Activated naive CD4-positive, alpha-beta T cell treated with anti-CD3 and anti-CD28 coated beads, Interleukin-2, amount 50 U/mL, for 16 hours (primary cell): ENCODE measurements at regions not wholly inside any gene's neighbourhood (a gene's known extent, or its start where the extent isn't known, plus 50 kb on each side); places are given as distances from the start of the nearest gene placed in this dataset.

ENCODE experiments used
- DNase-seq: peaks from one replicate; pipeline ENCODE4 v3.0.0-alpha.2; 2020

DNA sequence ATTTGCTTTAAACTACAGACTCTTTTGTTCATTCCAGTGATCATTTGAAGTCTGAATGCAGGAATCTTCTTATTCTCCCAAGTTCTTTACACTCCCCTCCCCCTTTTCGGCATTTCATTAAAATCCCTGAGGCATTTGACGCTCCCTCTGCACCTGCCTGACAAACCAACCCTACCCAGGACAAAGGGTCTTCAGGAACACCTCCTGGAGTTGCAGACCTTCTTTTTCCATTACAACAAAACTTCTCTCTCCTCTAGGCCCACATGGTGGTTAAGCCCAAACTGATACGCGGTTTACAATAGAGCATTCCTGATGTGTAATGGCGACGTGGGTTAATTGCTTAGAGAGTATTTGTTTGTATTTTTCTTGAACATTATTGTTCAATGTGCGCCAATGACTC is 367.4 kb downstream of the FBXO15 start:
- DNase-seq = no peak

- DNase-seq = no peak
Measured at GRCh38 chr18:73778032-73778359, 369.6 kb downstream of the FBXO15 start.

- no peak for DNase-seq
Measured at GRCh38 chr18:73777356-73778031, 370.1 kb downstream of the FBXO15 start.

- DNase-seq = no peak
Measured at GRCh38 chr18:73774811-73775509, 372.7 kb downstream of the FBXO15 start.

- DNase-seq = no peak
Measured at GRCh38 chr18:73768043-73768442, 379.6 kb downstream of the FBXO15 start.

DNA sequence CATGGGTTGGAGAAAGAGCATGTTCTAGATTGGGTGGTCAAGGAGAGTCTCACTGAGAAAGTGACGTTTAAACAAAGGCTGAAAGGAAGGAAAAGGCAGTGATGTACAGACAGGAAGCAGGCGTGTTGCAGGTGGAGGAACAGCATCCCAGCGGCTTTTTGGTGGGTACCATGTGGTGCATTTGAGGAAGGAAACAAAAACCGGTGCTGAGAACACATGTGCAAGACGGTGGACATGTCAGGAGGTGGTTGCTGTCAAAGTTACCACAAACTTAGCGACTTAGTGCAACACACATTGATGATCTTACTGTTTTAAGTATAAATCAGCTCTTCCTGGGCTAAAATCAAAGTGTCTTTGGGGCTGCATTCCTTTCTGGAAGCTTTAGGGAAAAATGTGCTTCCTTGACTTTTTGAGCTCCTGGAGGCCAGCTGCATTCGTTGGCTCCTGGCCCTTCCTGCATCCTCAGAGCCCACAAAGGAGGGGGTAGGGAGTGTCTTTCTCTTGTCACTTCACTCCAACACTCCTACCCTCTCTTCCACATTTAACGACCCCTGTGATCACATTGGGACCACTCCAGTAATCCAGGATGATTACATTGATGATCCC is 380.6 kb downstream of the FBXO15 start:
- no peak for DNase-seq

GRCh38 chr18:73758446-73758845 is 389.2 kb downstream of the FBXO15 start:
- DNase-seq = no peak

DNA sequence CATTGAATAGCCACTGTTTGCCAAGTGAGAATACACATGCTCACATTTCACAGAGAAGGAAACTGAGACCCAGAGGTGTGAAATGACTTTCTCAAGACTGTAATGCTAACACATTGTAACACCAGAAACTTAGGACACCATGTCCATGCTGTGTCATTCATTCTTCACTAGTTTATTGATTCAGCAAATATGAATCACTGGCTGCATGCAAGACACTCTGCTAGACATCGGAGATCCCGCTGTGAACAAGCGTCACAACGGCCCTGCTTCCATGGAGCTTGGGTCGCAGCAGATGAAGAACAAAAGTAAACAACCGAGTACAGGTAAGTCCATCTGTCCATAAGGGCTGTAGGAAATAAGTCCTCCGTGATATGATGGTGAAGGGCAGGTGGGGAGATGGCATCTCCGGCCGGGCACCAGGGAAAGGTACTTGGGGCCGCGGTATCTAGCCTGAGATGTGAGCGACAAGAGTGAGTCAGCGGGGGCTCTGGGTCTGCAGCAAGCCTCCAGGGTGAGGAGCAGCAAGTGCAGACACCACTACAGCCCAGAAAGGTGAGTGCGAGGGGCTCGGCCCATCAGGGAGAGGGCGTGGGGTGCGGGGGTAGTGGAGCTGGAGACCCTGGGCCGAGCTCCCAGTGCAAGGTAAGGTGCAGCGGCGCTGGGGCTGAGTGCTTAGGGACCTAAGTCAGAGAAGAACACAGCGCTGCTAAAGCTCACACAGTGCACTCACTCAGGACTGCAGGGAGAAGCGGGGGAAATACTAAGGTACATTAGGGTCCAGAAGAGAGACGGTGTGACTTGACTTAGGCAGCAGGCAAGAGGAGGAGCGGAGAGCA is 391.2 kb downstream of the FBXO15 start:
- no peak for DNase-seq

- no peak for DNase-seq
Measured at GRCh38 chr18:73752965-73753364, 394.7 kb downstream of the FBXO15 start.

- no peak for DNase-seq
Measured at GRCh38 chr18:73752546-73752945, 395.1 kb downstream of the FBXO15 start.

DNA sequence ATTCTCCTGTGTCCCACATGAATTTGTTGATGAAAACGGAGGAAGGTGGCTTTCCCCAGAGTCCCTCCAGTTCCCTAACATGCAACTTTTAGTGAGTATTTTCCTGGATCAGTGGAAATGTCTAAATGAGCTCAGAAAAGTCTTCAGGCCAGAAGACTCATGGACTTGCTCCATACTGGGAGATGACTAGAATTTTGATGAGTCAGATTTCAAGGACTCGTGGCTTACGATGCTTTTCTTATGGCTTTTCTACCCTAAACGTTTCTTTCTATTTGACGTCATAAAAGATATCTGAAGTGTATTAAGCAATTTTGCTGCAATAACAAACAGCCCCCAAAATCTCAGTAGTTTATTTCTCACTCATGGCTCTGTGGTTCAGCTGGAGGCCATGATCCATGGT is 397.6 kb downstream of the FBXO15 start:
- no peak for DNase-seq

DNA sequence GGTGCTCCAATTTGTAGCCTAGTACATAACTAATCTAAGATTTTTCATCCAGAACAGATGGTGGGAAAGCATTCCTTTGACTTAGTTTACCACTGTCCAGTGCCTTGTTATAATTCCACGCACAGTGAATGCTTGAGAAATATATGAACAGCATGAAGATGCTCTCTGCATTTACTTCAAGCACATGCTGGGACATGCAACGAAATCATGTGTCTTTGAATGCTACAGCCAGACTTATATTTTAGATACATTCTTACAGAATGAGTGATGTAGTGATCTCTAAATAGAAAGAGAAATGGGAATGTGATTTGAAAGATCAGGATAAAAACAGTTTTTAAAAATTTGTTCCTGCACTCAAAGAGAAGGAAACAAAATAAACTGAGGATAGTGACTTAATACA is 398.3 kb downstream of the FBXO15 start:
- no peak for DNase-seq

DNA sequence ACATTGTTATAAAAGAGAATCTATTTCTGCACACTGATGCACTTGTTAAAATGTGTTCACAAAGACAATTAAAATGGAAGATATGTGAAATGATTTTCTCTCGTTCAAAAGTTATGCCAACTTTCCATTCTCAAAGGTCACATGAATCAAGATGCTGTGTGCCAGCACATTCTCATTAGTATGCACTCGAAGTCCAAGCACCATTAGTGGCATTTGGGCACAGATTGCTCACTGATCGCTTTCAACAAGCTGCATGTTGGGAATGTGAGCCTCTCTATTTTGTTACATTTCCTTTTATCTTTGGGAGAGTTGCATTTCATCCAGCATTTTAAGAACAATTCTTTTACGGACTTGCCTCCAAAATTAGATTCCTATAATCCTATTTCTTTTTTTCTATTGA is 398.9 kb downstream of the FBXO15 start:
- no peak for DNase-seq

DNA sequence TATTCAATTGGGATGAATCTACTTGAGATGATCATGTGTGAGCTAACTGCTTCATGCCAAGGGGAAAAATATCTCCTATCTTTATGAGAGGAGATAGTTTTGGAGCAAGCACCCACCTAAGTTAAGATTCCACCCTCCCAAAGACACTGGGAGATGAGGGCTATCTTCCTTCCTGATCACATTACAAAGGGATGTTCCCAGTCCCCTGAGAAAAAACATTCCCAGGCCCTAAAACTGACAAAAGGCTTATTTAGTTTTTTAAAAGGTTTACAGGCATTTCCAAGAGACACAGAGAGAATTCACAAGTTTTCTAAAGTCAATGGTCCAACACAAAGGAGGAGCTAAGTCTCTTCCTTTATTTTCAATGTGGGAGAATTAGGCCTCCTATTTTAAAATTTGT is 401.5 kb downstream of the FBXO15 start:
- DNase-seq = no peak

GRCh38 chr18:73742957-73743356 is 404.7 kb downstream of the FBXO15 start:
- no peak for DNase-seq

GRCh38 chr18:73741946-73742345 is 405.7 kb downstream of the FBXO15 start:
- no peak for DNase-seq

GRCh38 chr18:73739098-73739497 is 408.5 kb downstream of the FBXO15 start:
- no peak for DNase-seq

- DNase-seq = no peak
Measured at GRCh38 chr18:73737990-73738389, 409.6 kb downstream of the FBXO15 start.

GRCh38 chr18:73735836-73736235 is 411.8 kb downstream of the FBXO15 start:
- no peak for DNase-seq

DNA sequence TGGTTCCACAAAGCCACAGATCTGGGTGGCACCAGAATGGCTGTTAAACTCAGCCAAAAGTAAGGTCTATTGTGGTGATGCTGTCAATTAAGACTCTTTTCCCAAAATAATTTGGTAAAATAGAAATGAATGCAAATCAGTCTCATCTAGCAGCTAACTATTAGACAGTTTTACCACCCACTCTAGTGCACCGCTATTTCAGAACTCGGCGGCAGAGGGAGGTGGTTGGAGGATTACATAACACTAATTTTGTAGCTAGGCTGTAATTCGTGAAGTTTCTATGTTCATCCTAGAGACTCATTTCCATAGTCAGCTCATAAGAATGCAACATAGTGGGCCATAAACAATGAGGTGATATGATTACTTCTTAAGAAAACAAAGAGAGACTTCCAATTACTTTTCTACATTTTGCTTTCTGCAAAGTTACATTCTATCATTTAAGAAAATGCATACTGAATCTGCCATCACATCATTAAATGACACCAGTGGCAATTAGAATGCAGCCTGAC is 413.8 kb downstream of the FBXO15 start:
- DNase-seq = no peak

GRCh38 chr18:73733376-73733775 is 414.3 kb downstream of the FBXO15 start:
- no peak for DNase-seq

DNA sequence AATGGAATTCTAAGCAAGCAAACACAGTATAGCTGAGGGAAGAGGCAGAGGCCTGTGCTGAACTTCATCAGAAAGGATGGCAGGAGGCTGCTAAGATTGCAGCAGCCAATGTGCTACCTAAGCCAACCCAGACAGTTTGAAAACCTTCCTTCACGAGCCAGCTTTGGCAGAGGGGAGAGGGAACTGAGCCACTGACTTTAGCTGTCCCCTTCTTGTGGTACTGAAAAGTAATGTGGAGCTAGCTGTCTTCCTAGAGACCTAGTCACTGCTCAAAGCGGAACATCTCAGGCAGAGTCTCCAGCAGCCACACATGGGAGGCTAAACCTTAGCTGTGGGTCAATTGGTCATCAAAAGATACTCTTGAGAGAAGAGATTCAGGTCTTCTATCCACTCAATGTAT is 419.0 kb downstream of the FBXO15 start:
- DNase-seq = no peak

DNA sequence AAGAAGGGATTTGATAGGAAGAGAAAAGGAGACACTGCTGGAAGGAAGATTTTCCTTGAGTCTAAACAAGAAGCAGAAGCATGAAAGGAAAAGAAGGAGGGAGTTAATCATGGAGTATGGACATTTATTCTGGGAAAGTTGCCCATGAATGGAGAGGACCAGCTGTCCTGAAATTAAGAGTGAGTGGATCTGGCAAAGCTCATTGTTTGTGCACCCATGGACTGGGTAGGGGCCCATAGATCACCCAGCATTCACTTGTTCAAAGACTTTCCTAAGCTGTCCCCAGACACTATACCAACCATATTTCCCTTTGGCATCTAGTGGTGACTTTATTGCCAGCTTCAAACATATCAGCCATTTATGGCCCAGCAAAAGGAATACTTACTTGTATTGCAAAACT is 422.7 kb downstream of the FBXO15 start:
- DNase-seq = no peak
